Karpas-422 (cell line): ENCODE measurements at regions not wholly inside any gene's neighbourhood (a gene's known extent, or its start where the extent isn't known, plus 50 kb on each side); places are given as distances from the start of the nearest gene placed in this dataset.

Experiments used
- DNase-seq: peaks from one replicate; pipeline ENCODE4 v3.0.0-alpha.2; 2015
- H2AFZ ChIP-seq: fragments of 200-600 bp; sonication (generic); 2 replicates; pipeline ENCODE4 v1.6.1; 2014; ENCODE audit warnings: antibody characterized with exemption, low read length, mixed read lengths
- H3K27ac ChIP-seq: fragments of 200-600 bp; sonication (generic); 2 replicates; pipeline ENCODE4 v1.5.1; 2014; ENCODE audit warnings: mild to moderate bottlenecking, low read length, moderate library complexity
- H3K27me3 ChIP-seq: fragments of 200-600 bp; sonication (generic); 2 replicates; pipeline ENCODE4 v1.6.1; 2014; ENCODE audit warnings: low read length, mixed read lengths
- H3K36me3 ChIP-seq: fragments of 200-600 bp; sonication (generic); 2 replicates; pipeline ENCODE4 v1.6.1; 2014; ENCODE audit warnings: low read length, mixed read lengths; ENCODE audit not compliant: insufficient read depth
- H3K4me1 ChIP-seq: fragments of 200-600 bp; sonication (generic); 2 replicates; pipeline ENCODE4 v1.6.1; 2014; ENCODE audit warnings: mild to moderate bottlenecking, low read length, mixed read lengths
- H3K4me2 ChIP-seq: fragments of 200-600 bp; sonication (generic); 2 replicates; pipeline ENCODE4 v1.6.1; 2014; ENCODE audit warnings: low read length, low read depth, mild to moderate bottlenecking; ENCODE audit not compliant: poor library complexity, severe bottlenecking
- H3K4me3 ChIP-seq: fragments of 200-600 bp; sonication (generic); 2 replicates; pipeline ENCODE4 v1.5.1; 2014; ENCODE audit warnings: mild to moderate bottlenecking, antibody characterized with exemption, low read length, mixed read lengths
- H3K79me2 ChIP-seq: fragments of 200-600 bp; sonication (generic); 2 replicates; pipeline ENCODE4 v1.6.1; 2014; ENCODE audit warnings: mild to moderate bottlenecking, low read length, mixed read lengths
- H3K9ac ChIP-seq: fragments of 200-600 bp; sonication (generic); 2 replicates; pipeline ENCODE4 v1.6.0; 2014; ENCODE audit warnings: low read length
- H3K9me2 ChIP-seq: fragments of 200-600 bp; sonication (generic), shearing (Covaris generic); replicated peaks from 2 replicates; pipeline ENCODE4 v1.6.0; 2014; ENCODE audit warnings: mild to moderate bottlenecking, low read length, moderate library complexity; ENCODE audit not compliant: insufficient read depth
- H3K9me3 ChIP-seq: fragments of 300-700, 200-600 bp; sonication (generic); 2 replicates; pipeline ENCODE4 v1.6.1; 2014; ENCODE audit warnings: low read length, mixed read lengths
- H4K20me1 ChIP-seq: fragments of 200-600 bp; sonication (generic); 2 replicates; pipeline ENCODE4 v1.6.1; 2014; ENCODE audit warnings: mild to moderate bottlenecking, antibody characterized with exemption, low read length, low read depth; ENCODE audit not compliant: insufficient read depth

DNA sequence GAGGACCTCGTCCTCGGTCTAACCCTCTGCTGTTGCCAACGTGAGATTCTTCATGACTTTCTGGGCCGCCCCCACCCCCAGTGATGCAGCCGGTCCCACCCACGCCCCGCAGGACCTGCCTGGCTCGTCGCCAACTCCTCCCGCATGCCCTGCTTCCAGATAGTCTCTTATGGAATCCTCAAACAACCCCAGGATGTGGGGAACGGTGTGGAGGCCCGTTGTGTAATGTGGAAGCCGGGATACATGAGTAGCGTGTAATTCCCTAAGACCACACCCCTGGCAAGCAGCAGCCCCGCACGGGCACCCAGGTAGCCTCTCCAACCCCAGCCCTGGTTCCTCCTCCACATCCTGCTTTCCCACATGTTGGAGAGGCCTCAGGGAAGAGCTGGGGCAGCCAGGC, 275.9 kb downstream of the C16orf95 start:
- Histone ChIP-seq H3K4me1 (no peaks in the 10 kb centered on the region), H3K4me2 (no peak overlapping the region), H3K4me3 (no peak overlapping the region), H3K36me3 (no peaks in the 10 kb centered on the region), H3K27ac (no peak overlapping the region), H4K20me1 (no peaks in the 10 kb centered on the region), H3K9me2 (no peaks in the 10 kb centered on the region), H3K79me2 (no peaks in the 10 kb centered on the region), H3K9me3 (no peaks in the 10 kb centered on the region), H2AFZ (no peak overlapping the region), H3K27me3 (no peaks in the 10 kb centered on the region), H3K9ac (no peak overlapping the region)
- no peak for DNase-seq

DNA sequence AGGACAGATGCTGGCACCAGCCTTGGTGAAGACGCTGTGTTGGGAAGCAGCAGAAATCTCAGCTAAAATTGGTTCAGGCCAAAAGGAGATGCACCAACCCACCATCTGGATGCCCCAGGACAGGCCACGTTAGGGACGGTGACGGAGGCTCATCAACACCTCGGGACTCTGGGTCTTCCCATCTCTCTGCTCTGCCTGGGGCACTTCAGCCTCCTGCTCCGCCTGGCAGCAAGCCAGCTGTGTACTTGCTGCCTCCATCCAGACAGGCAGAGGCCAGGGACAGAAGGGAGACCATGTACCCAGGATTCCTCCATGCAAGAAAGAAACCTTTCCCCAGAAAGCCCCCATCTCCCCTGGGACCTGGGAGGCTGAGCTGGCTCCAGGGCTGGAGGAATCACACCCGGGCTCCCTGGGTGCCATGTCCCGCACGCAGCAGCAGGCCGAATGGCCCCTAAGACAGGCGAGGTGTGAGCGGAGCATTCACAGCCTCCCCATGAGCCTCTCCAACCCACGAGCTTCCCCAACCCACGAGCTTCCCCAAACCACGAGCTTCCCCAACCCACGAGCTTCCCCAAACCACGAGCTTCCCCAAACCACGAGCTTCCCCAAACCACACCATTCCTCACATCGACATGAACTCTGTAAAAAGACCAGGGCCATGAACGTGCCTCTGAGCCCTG, 274.5 kb downstream of the C16orf95 start:
- no peaks in the 10 kb centered on the region for H3K9me2 ChIP-seq
- H3K27me3 ChIP-seq: no peaks in the 10 kb centered on the region
- H4K20me1 ChIP-seq: no peaks in the 10 kb centered on the region
- H3K9ac ChIP-seq: no peak overlapping the region
- H3K27ac ChIP-seq: no peak overlapping the region
- no peak overlapping the region for H2AFZ ChIP-seq
- H3K79me2 ChIP-seq: no peaks in the 10 kb centered on the region
- no peaks in the 10 kb centered on the region for H3K36me3 ChIP-seq
- H3K4me1 ChIP-seq: no peaks in the 10 kb centered on the region
- no peak overlapping the region for H3K4me2 ChIP-seq
- DNase-seq: no peak
- no peaks in the 10 kb centered on the region for H3K9me3 ChIP-seq
- no peak overlapping the region for H3K4me3 ChIP-seq

DNA sequence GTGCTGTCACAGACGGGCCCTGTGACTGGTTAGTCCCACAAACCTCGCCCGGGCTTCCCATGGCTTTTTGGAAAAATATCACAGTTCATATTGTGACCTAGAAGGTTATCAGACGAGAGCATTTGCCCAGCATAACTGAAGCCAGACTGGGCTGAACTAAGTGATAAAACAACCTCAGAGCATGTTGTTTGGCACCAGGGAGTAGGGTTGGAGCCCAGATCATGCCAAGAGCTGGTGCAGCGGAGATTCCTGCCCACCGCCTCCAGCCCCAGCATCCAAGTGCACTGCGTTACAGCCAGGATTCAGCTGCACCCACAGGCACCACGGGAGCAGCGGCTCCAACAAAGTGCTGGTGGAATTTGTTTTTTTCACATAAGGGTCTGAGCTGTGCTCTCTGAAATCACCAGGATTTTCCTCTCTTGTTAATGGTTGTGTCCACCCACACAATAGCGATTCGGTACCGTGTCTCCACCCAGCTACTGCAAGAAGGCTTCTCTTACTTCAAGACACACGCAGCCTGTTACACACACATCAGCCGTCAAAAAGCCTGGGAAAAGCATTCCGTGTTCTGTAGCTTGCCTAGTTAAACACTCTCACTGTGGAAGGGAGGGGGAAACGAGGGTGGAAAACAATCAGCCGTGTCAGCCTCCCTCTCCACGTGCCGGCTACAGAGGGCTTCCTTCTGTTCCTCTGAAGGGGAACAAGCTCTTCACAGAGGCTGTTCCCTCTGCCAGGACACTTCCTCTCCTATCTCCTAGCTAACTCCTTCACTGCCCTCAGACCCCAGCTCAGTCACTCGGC, 273.8 kb downstream of the C16orf95 start:
- Histone ChIP-seq H3K36me3 (no peaks in the 10 kb centered on the region), H3K4me2 (no peak overlapping the region), H4K20me1 (no peaks in the 10 kb centered on the region), H3K79me2 (no peaks in the 10 kb centered on the region), H3K4me3 (no peak overlapping the region), H3K9me2 (no peaks in the 10 kb centered on the region), H3K9ac (no peak overlapping the region), H2AFZ (no peak overlapping the region), H3K9me3 (no peaks in the 10 kb centered on the region), H3K27ac (no peak overlapping the region), H3K4me1 (no peaks in the 10 kb centered on the region), H3K27me3 (no peaks in the 10 kb centered on the region)
- DNase-seq: no peak

DNA sequence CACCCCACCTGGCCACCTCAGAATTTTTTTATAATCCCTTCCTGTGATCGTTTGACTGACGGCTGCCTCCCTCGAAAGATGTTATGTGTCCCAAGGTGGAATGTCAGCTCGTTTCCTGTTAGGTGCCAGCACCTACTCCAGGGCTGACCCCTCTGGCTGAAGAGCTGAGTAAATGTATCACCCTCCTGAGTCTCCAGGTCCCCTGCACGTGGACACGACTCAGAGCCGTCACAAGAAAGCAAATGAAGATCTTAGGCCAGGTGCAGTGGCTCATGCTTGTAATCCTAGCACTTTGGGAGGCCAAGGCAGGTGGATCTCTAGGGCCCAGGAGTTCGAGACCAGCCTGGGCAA, 273.2 kb downstream of the C16orf95 start:
- no peak for DNase-seq
- Histone ChIP-seq H3K27me3 (no peaks in the 10 kb centered on the region), H3K79me2 (no peaks in the 10 kb centered on the region), H4K20me1 (no peaks in the 10 kb centered on the region), H3K9me2 (no peaks in the 10 kb centered on the region), H3K9me3 (no peaks in the 10 kb centered on the region), H3K9ac (no peak overlapping the region), H3K4me1 (no peaks in the 10 kb centered on the region), H3K27ac (no peak overlapping the region), H3K4me3 (no peak overlapping the region), H3K36me3 (no peaks in the 10 kb centered on the region), H2AFZ (no peak overlapping the region), H3K4me2 (no peak overlapping the region)

DNA sequence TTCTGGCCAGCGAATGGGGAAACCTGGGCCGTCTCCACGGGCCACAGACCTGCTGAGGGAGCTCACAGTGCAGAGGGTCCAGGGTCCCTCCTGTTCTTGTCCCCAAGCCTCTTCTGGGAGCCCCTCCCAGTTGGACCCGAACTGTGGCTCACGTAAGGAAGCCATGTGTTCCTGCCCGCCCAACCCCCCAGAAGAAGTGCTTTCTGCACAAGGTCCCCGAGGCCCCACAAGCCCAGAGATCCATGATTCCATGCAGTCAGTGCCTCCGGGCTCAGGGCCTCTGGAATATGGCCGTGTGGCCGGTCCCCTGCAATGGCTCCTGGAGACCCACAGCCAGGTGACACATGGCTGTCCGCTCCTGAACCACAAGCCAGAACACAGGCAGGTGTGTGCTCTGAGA, 272.4 kb downstream of the C16orf95 start:
- Histone ChIP-seq H3K9ac (no peak overlapping the region), H3K4me3 (no peak overlapping the region), H3K9me2 (no peaks in the 10 kb centered on the region), H3K4me2 (no peak overlapping the region), H3K9me3 (no peaks in the 10 kb centered on the region), H4K20me1 (no peaks in the 10 kb centered on the region), H3K36me3 (no peaks in the 10 kb centered on the region), H3K79me2 (no peaks in the 10 kb centered on the region), H3K27ac (no peak overlapping the region), H2AFZ (no peak overlapping the region), H3K27me3 (no peaks in the 10 kb centered on the region), H3K4me1 (no peaks in the 10 kb centered on the region)
- no peak for DNase-seq

DNA sequence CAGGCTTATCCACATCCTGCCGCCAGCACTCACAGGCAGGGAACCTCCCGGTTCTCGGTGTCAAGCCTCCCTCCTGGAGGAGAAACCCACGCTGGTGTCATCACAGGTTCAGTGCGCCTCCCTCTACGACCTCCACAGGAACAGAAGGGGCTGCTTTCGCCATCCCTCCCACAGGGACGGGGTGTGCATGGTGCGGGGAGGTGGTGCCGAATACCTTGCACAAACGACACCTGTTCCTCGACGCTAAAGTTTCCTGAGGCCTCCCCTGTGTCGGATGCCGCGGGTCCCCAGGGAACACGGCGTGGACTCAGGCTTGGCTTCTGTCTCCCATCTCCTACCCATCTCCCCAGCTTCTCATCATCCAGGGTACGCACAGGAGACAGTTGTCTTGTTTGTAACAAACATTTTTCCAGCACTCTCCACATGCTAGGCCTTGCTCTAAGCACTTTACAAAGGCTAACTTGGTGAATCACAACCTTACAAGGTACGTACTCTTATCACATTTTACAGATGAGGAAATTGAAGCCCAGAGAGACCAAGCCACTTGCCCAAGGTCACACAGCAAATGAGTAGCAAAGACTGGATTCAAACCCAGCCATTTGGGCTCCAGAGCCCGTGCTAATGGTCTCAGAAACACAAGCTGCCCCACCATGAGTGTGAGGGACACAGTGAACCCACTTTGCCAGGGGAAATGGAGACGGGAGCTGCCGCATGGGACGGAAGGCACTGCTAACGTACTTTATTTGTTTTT, 271.6 kb downstream of the C16orf95 start:
- no peaks in the 10 kb centered on the region for H3K9me2 ChIP-seq
- no peak overlapping the region for H3K4me2 ChIP-seq
- no peak overlapping the region for H3K9ac ChIP-seq
- H3K79me2 ChIP-seq: no peaks in the 10 kb centered on the region
- no peaks in the 10 kb centered on the region for H4K20me1 ChIP-seq
- DNase-seq: no peak
- H3K4me3 ChIP-seq: no peak overlapping the region
- H3K4me1 ChIP-seq: no peaks in the 10 kb centered on the region
- H3K36me3 ChIP-seq: no peaks in the 10 kb centered on the region
- no peak overlapping the region for H3K27ac ChIP-seq
- H3K27me3 ChIP-seq: no peaks in the 10 kb centered on the region
- no peaks in the 10 kb centered on the region for H3K9me3 ChIP-seq
- no peak overlapping the region for H2AFZ ChIP-seq

DNA sequence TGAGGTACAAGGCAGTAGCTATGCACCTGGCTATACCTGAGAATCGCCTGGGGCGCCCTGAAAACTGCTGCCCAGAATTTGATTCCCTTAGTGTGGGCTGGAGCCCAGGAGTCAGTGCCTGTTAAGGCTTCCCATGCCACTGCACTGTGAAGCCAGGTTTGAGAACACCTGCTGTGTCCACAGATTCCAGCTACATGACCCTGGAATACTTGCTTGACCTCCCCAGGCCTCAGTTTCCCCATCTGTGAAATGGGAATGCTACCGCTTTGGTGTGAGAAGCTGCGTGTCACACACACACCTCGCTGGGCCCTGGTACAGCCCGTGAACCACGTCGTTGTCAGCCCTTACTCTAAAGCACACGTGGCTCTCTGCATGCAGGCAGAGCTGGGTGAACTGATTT, 271.0 kb downstream of the C16orf95 start:
- H3K27ac ChIP-seq: no peak overlapping the region
- no peak overlapping the region for H3K4me2 ChIP-seq
- DNase-seq: no peak
- H2AFZ ChIP-seq: no peak overlapping the region
- H3K79me2 ChIP-seq: no peaks in the 10 kb centered on the region
- no peaks in the 10 kb centered on the region for H3K9me2 ChIP-seq
- no peaks in the 10 kb centered on the region for H3K36me3 ChIP-seq
- no peak overlapping the region for H3K9ac ChIP-seq
- H3K27me3 ChIP-seq: no peaks in the 10 kb centered on the region
- no peak overlapping the region for H3K4me3 ChIP-seq
- no peaks in the 10 kb centered on the region for H3K4me1 ChIP-seq
- H3K9me3 ChIP-seq: no peaks in the 10 kb centered on the region
- H4K20me1 ChIP-seq: no peaks in the 10 kb centered on the region

DNA sequence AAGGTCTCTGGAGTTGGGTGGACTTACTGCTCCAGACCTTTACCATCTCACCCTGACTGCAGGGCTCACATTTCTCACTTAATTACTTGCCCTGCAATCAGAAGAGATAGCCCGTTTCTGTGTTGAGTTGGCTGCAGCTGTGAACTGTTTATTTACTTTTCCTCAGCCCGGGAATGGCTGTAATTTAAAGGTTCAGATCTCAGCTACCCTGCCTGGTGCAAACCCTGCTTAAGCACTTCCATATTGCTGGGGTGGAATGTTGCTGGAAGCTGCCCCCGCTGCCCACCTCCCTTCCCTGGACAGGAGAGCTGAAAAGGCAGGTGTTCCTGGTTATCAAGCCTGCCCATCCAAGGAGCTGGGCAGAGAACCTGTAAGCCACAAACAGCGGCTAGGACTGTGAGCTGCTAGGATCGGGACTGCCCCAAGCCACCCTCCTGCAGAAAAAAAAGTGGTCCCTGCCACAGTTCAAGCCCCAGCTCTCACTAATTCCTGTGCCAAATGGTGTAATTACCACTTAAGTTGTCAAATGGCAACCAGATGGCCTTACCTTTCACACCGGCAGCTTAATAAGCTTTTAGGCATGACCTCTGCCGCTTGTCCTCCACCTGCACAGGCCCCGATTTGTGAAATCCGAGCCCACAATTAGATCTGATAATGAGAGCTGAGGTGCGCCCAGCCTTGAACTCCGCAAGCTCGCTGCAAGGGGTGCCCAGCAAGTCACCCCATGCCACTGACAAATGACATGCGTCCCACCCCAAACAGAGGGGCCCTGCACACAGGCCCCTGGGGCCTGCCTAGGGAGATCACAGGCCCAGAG, 269.8 kb downstream of the C16orf95 start:
- no peaks in the 10 kb centered on the region for H4K20me1 ChIP-seq
- H3K36me3 ChIP-seq: no peaks in the 10 kb centered on the region
- H2AFZ ChIP-seq: no peak overlapping the region
- H3K4me1 ChIP-seq: no peaks in the 10 kb centered on the region
- H3K9me2 ChIP-seq: no peaks in the 10 kb centered on the region
- no peaks in the 10 kb centered on the region for H3K79me2 ChIP-seq
- H3K27me3 ChIP-seq: no peaks in the 10 kb centered on the region
- no peak for DNase-seq
- H3K9me3 ChIP-seq: no peaks in the 10 kb centered on the region
- no peak overlapping the region for H3K4me3 ChIP-seq
- H3K4me2 ChIP-seq: no peak overlapping the region
- no peak overlapping the region for H3K27ac ChIP-seq
- H3K9ac ChIP-seq: no peak overlapping the region
